NCI-H226 (cell line): ENCODE measurements at regions not wholly inside any gene's neighbourhood (a gene's known extent, or its start where the extent isn't known, plus 50 kb on each side); places are given as distances from the start of the nearest gene placed in this dataset.

Experiments
- DNase-seq: peaks from one replicate; pipeline ENCODE4 v3.0.0-alpha.2; 2015

GRCh38 chr5:166370928-166371690, 1920.3 kb upstream of the WWC1 start:
- no peak for DNase-seq

- DNase-seq, result no peak
Measured at GRCh38 chr5:166373817-166374216, 1917.6 kb upstream of the WWC1 start.

GRCh38 chr5:166377756-166378155, 1913.7 kb upstream of the WWC1 start:
- no peak for DNase-seq

- no peak for DNase-seq
Measured at GRCh38 chr5:166379517-166379916, 1911.9 kb upstream of the WWC1 start.

- no peak for DNase-seq
Measured at GRCh38 chr5:166382031-166382430, 1909.4 kb upstream of the WWC1 start.

- no peak for DNase-seq
Measured at GRCh38 chr5:166398131-166398530, 1893.3 kb upstream of the WWC1 start.

GRCh38 chr5:166399781-166400180, 1891.7 kb upstream of the WWC1 start:
- no peak for DNase-seq

- no peak for DNase-seq
Measured at GRCh38 chr5:166401391-166401790, 1890.1 kb upstream of the WWC1 start.

GRCh38 chr5:166412191-166412590, 1879.3 kb upstream of the WWC1 start:
- no peak for DNase-seq

- no peak for DNase-seq
Measured at GRCh38 chr5:166427211-166427610, 1864.2 kb upstream of the WWC1 start.

- no peak for DNase-seq
Measured at GRCh38 chr5:166428264-166428803, 1863.1 kb upstream of the WWC1 start.

GRCh38 chr5:166430491-166431319, 1860.7 kb upstream of the WWC1 start:
- DNase-seq, result peak; percentile 57

- no peak for DNase-seq
Measured at GRCh38 chr5:166431456-166431855, 1860.0 kb upstream of the WWC1 start.

GRCh38 chr5:166433679-166434078, 1857.8 kb upstream of the WWC1 start:
- no peak for DNase-seq

GRCh38 chr5:166436872-166437271, 1854.6 kb upstream of the WWC1 start:
- DNase-seq, result peak; percentile 85

- no peak for DNase-seq
Measured at GRCh38 chr5:166486348-166486747, 1805.1 kb upstream of the WWC1 start.

GRCh38 chr5:166488560-166488959, 1802.9 kb upstream of the WWC1 start:
- no peak for DNase-seq

GRCh38 chr5:166493040-166493439, 1798.4 kb upstream of the WWC1 start:
- DNase-seq, result no peak

- DNase-seq, result peak; percentile 91
Measured at GRCh38 chr5:166493612-166494011, 1797.8 kb upstream of the WWC1 start.

- DNase-seq, result peak; percentile 7
Measured at GRCh38 chr5:166497496-166498104, 1793.8 kb upstream of the WWC1 start.

- no peak for DNase-seq
Measured at GRCh38 chr5:166499447-166500240, 1791.8 kb upstream of the WWC1 start.

- no peak for DNase-seq
Measured at GRCh38 chr5:166503506-166503905, 1787.9 kb upstream of the WWC1 start.

- no peak for DNase-seq
Measured at GRCh38 chr5:166505067-166505466, 1786.4 kb upstream of the WWC1 start.
